Activated CD8-positive, alpha-beta T cell treated with anti-CD3 and anti-CD28 coated beads for 36 hours (primary cell): ENCODE measurements at regions not wholly inside any gene's neighbourhood (a gene's known extent, or its start where the extent isn't known, plus 50 kb on each side); places are given as distances from the start of the nearest gene placed in this dataset.

ENCODE experiments used
- ATAC-seq: fragments of 200-7000 bp; cut with Tn5 transposase; one replicate; pipeline ENCODE4 v1.10.0; 2021; ENCODE audit warnings: mild to moderate bottlenecking, moderate library complexity
- CTCF ChIA-PET: fragments of 350-600 bp; sonication (Branson Sonifier 250); formaldehyde crosslinking; loops from one replicate; lab custom pipeline; 2021; ENCODE audit warnings: antibody characterized with exemption; lab: Charles Lee
- POLR2A ChIA-PET: fragments of 350-600 bp; sonication (Branson Sonifier 250); formaldehyde crosslinking; loops from one replicate; lab custom pipeline; 2021; ENCODE audit warnings: antibody characterized with exemption; lab: Charles Lee
- DNase-seq: peaks from one replicate; pipeline ENCODE4 v3.0.0-alpha.2; 2020
- H3K27ac Mint-ChIP-seq: one replicate; pipeline ENCODE4 v1.8.0; 2021; ENCODE audit warnings: mild to moderate bottlenecking, mixed read lengths
- H3K27me3 Mint-ChIP-seq: one replicate; pipeline ENCODE4 v1.8.0; 2021; ENCODE audit warnings: mixed read lengths
- H3K36me3 Mint-ChIP-seq: one replicate; pipeline ENCODE4 v1.8.0; 2021; ENCODE audit warnings: low read depth, mixed read lengths
- H3K4me1 Mint-ChIP-seq: one replicate; pipeline ENCODE4 v1.8.0; 2021; ENCODE audit warnings: low read depth, mixed read lengths
- H3K4me3 Mint-ChIP-seq: one replicate; pipeline ENCODE4 v1.8.0; 2021; ENCODE audit warnings: mild to moderate bottlenecking, moderate library complexity, mixed read lengths
- H3K9me3 Mint-ChIP-seq: one replicate; pipeline ENCODE4 v1.8.0; 2021; ENCODE audit warnings: mixed read lengths
- intact Hi-C: fragments of 100-400 bp; cut with micrococcal nuclease; formaldehyde crosslinking; loops from one replicate; pipeline ENCODE4 v1.10.0; 2022
- TF ChIP-seq, protein P1 (sequence below): fragments of 200-600 bp; IDR thresholded peaks from one replicate; pipeline ENCODE4 v1.8.0; 2022; ENCODE audit warnings: antibody characterized with exemption, mild to moderate bottlenecking

DNA sequence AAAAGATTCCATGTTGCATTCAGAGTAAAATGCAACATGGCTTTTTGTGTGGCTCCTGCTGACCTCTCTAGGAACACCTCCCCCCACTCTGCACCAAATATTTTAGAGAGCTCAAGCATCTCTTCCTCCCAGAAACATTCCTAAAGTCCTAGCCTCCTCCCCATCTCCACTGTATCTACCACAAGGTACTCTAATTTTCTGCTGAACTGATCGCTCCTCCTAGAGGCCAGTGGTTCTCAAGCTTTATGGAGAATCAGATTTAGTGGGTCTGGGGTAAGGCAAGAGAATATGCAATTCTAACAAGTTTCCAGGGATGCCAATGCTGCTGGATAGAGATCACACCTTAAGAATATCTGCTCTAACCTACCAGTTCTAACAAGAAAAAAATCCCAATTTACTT, 89.5 kb upstream of the HNRNPA3 start:
- POLR2A ChIA-PET, result no interaction called here
- no peak for DNase-seq
- intact Hi-C loops, result no loop called here
- CTCF ChIA-PET, result interaction anchor here (1.0 to 1.8 kb wide), 2 partner anchors 25 to 38 kb away, joined by 3 to 9 read pairs; no protein-coding TSS in a partner anchor
- Mint-ChIP-seq H3K4me3 (no peak overlapping the region), H3K27ac (no peak overlapping the region), H3K4me1 (no peaks in the 10 kb centered on the region), H3K36me3 (no peaks in the 10 kb centered on the region), H3K9me3 (no peaks in the 10 kb centered on the region), H3K27me3 (peaks cover 2% of the 10 kb centered on the region)
- ATAC-seq, result no peak
- TF ChIP-seq, protein P1, sequence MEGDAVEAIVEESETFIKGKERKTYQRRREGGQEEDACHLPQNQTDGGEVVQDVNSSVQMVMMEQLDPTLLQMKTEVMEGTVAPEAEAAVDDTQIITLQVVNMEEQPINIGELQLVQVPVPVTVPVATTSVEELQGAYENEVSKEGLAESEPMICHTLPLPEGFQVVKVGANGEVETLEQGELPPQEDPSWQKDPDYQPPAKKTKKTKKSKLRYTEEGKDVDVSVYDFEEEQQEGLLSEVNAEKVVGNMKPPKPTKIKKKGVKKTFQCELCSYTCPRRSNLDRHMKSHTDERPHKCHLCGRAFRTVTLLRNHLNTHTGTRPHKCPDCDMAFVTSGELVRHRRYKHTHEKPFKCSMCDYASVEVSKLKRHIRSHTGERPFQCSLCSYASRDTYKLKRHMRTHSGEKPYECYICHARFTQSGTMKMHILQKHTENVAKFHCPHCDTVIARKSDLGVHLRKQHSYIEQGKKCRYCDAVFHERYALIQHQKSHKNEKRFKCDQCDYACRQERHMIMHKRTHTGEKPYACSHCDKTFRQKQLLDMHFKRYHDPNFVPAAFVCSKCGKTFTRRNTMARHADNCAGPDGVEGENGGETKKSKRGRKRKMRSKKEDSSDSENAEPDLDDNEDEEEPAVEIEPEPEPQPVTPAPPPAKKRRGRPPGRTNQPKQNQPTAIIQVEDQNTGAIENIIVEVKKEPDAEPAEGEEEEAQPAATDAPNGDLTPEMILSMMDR, result no peak

DNA sequence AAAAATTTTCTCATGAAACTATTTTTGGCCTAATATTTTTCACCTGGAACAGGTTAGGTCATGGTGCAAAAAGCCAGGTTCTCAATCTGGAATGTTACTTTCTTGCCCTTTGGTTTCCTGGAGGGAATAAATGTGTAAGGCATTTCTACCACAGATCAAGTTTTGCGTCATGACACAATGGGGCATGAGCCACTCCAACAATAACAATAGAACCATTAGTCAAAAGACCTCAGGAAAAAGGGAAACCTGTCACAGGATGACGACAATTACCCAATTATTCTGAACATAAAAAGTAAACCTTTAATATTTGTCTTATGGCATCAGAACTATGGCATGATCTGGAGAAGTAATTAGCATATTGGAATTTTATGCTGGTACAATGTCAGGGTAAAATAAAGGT, 88.2 kb upstream of the HNRNPA3 start:
- DNase-seq (no peak), ATAC-seq (no peak)
- Mint-ChIP-seq H3K9me3 (no peaks in the 10 kb centered on the region), H3K27me3 (peaks cover 2% of the 10 kb centered on the region), H3K36me3 (no peaks in the 10 kb centered on the region), H3K4me3 (no peak overlapping the region), H3K27ac (no peak overlapping the region), H3K4me1 (no peaks in the 10 kb centered on the region)
- TF ChIP-seq, protein P1, result no peak
- ChIA-PET POLR2A (no interaction called here), CTCF (no interaction called here)
- intact Hi-C loops, result no loop called here

DNA sequence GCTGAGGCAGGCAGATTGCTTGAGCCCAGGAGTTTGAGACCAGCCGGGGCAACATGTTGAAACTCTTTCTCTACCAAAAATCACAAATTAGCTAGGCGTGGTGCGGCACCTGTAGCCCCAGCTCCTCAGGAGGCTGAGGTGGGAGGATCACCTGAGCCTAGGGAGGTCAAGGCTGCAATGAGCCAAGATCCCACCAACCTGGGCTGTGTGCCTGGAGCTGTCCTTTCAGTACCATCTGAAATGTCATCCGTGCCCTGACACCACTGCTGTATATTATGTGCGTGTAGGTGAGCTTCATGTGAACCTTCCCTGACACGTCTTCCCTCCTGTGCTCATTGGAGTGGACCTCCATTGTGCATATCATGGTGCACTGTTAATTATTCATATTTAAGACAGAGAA, 84.8 kb upstream of the HNRNPA3 start:
- ATAC-seq, result no peak
- Mint-ChIP-seq H3K27ac (no peak overlapping the region), H3K4me1 (peaks cover 3% of the 10 kb centered on the region), H3K36me3 (no peaks in the 10 kb centered on the region), H3K4me3 (no peak overlapping the region), H3K9me3 (no peaks in the 10 kb centered on the region), H3K27me3 (peaks cover 5% of the 10 kb centered on the region)
- ChIA-PET POLR2A (no interaction called here), CTCF (interaction anchor here (1.4 kb wide), 1 partner anchor 21 kb away, joined by 5 read pairs; no protein-coding TSS in a partner anchor)
- TF ChIP-seq, protein P1, result no peak
- DNase-seq, result no peak
- intact Hi-C loops, result no loop called here

DNA sequence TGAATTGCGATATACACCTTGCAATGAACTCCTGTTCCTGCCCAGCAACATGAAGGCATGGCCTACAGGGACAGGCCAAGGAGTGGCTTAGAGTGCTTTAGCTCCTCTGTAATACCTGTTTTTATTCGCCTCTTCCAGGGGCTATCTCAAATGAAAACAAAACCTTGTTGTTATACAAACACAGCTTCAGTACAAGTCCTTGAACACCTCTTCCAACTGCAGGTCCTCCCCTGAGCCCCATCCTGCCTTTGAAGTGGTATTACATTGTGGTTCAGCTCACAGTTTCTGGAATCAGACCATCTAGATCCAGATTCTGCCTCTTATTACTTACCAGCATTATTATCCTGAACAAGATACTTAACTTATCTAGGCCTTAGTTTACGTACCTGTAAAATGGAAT, 83.0 kb upstream of the HNRNPA3 start:
- TF ChIP-seq, protein P1, result no peak
- Mint-ChIP-seq H3K9me3 (no peaks in the 10 kb centered on the region), H3K36me3 (no peaks in the 10 kb centered on the region), H3K27ac (no peak overlapping the region), H3K27me3 (peaks cover 4% of the 10 kb centered on the region), H3K4me1 (peaks cover 3% of the 10 kb centered on the region), H3K4me3 (no peak overlapping the region)
- CTCF ChIA-PET, result interaction anchor here (1.4 to 1.7 kb wide), 2 partner anchors 9 to 19 kb away, joined by 3 to 7 read pairs; no protein-coding TSS in a partner anchor
- DNase-seq (no peak), ATAC-seq (no peak)
- POLR2A ChIA-PET, result no interaction called here
- intact Hi-C loops, result no loop called here

DNA sequence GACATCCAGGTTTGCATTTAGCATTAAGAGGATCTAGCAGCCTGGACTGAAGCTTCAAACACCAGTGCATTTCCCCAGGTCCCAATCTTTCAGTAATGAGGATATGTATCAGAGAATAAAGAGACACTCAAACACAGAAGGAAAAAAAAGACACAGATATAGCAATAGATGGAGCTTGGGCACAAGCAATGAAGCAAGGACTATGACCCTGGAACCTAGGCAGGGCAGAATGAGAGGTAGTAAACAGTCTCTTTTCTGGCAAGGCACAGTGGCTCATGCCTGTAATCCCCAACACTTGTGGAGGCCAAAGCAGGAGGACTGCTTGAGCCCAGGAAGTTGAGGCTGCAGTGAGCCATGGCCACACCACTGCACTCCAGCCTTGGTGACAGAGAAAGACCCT, 80.7 kb upstream of the HNRNPA3 start:
- Mint-ChIP-seq H3K4me1 (peaks cover 3% of the 10 kb centered on the region), H3K9me3 (no peaks in the 10 kb centered on the region), H3K27me3 (peaks cover 3% of the 10 kb centered on the region), H3K27ac (no peak overlapping the region), H3K36me3 (no peaks in the 10 kb centered on the region), H3K4me3 (no peak overlapping the region)
- ChIA-PET POLR2A (no interaction called here), CTCF (no interaction called here)
- TF ChIP-seq, protein P1, result no peak
- ATAC-seq, result no peak
- no peak for DNase-seq
- intact Hi-C loops, result no loop called here
